Loucy (cell line): ENCODE measurements at regions not wholly inside any gene's neighbourhood (a gene's known extent, or its start where the extent isn't known, plus 50 kb on each side); places are given as distances from the start of the nearest gene placed in this dataset.

Source experiments
- CTCF ChIP-seq: fragments of 200-600 bp; sonication (generic); conservative IDR thresholded peaks from 2 replicates; pipeline ENCODE4 v1.5.1; 2014; ENCODE audit warnings: mild to moderate bottlenecking, antibody characterized with exemption, low read length
- EZH2phosphoT487 ChIP-seq: fragments of 200-600 bp; IDR thresholded peaks from 2 replicates; pipeline ENCODE4 v1.6.1; 2018; ENCODE audit warnings: antibody characterized with exemption, mild to moderate bottlenecking, moderate library complexity, borderline replicate concordance

GRCh38 chr14:97707603-97708002, 910.4 kb downstream of the VRK1 start:
- TF ChIP-seq CTCF (peak; percentile 64), EZH2phosphoT487 (no peak)
